GM21717 (cell line): ENCODE measurements at regions not wholly inside any gene's neighbourhood (a gene's known extent, or its start where the extent isn't known, plus 50 kb on each side); places are given as distances from the start of the nearest gene placed in this dataset.

Experiments
- ATAC-seq: cut with Tn5 transposase; IDR thresholded peaks from one replicate; pipeline ENCODE4 v1.9.1; 2021; ENCODE audit warnings: mild to moderate bottlenecking, moderate library complexity; ENCODE audit not compliant: unreplicated experiment

- no peak for ATAC-seq
Measured at GRCh38 chrX:39911278-39911897, 186.4 kb downstream of the BCOR start.

GRCh38 chrX:39912126-39912525 is 185.6 kb downstream of the BCOR start:
- ATAC-seq, result no peak

GRCh38 chrX:39915081-39915480 is 182.7 kb downstream of the BCOR start:
- ATAC-seq, result no peak

GRCh38 chrX:39915596-39915995 is 182.2 kb downstream of the BCOR start:
- ATAC-seq, result no peak

- no peak for ATAC-seq
Measured at GRCh38 chrX:39921838-39922237, 175.9 kb downstream of the BCOR start.

GRCh38 chrX:39922488-39922887 is 175.3 kb downstream of the BCOR start:
- no peak for ATAC-seq

GRCh38 chrX:39922926-39923325 is 174.8 kb downstream of the BCOR start:
- ATAC-seq, result no peak

GRCh38 chrX:39927380-39927779 is 170.4 kb downstream of the BCOR start:
- ATAC-seq, result no peak

- ATAC-seq, result no peak
Measured at GRCh38 chrX:39928704-39929378, 168.9 kb downstream of the BCOR start.

GRCh38 chrX:39929379-39930025 is 168.3 kb downstream of the BCOR start:
- ATAC-seq, result no peak

GRCh38 chrX:39930786-39931528 is 166.8 kb downstream of the BCOR start:
- no peak for ATAC-seq

- ATAC-seq, result no peak
Measured at GRCh38 chrX:39931529-39932282, 166.1 kb downstream of the BCOR start.

- ATAC-seq, result no peak
Measured at GRCh38 chrX:39935411-39936064, 162.2 kb downstream of the BCOR start.

- ATAC-seq, result peak; percentile 91
Measured at GRCh38 chrX:39936886-39937770, 160.6 kb downstream of the BCOR start.

- ATAC-seq, result no peak
Measured at GRCh38 chrX:39938466-39938865, 159.3 kb downstream of the BCOR start.

- no peak for ATAC-seq
Measured at GRCh38 chrX:39939678-39940077, 158.1 kb downstream of the BCOR start.

- ATAC-seq, result no peak
Measured at GRCh38 chrX:39941332-39941920, 156.3 kb downstream of the BCOR start.

- ATAC-seq, result no peak
Measured at GRCh38 chrX:39944416-39944815, 153.3 kb downstream of the BCOR start.

GRCh38 chrX:39945709-39946108 is 152.0 kb downstream of the BCOR start:
- ATAC-seq, result no peak
